Brain microvascular endothelial cell (primary cell): ENCODE measurements at regions not wholly inside any gene's neighbourhood (a gene's known extent, or its start where the extent isn't known, plus 50 kb on each side); places are given as distances from the start of the nearest gene placed in this dataset.
A peak's percentile ranks its signal among the peaks of the same experiment; 100 is the strongest.

Experiments
- DNase-seq: peaks from one replicate; pipeline ENCODE4 v3.0.0-alpha.2; 2020
- H3K27ac ChIP-seq: fragments of 250-450 bp; sonication (Bioruptor Pico); 2 replicates; pipeline ENCODE4 v1.5.1; 2020; ENCODE audit warnings: mild to moderate bottlenecking, moderate library complexity
- H3K27me3 ChIP-seq: fragments of 250-450 bp; sonication (Bioruptor Pico); replicated peaks from 2 replicates; pipeline ENCODE4 v1.5.1; 2020; ENCODE audit warnings: mild to moderate bottlenecking
- H3K36me3 ChIP-seq: fragments of 250-450 bp; sonication (Bioruptor Pico); replicated peaks from 2 replicates; pipeline ENCODE4 v1.5.1; 2020; ENCODE audit warnings: mild to moderate bottlenecking
- H3K4me3 ChIP-seq: 2 replicates; pipeline ENCODE4 v1.5.1; 2011; ENCODE audit warnings: low read depth, mild to moderate bottlenecking, control low read depth, low read length, moderate library complexity
- in situ Hi-C: cut with HindIII; loops from 2 replicates; pipeline ENCODE4 v1.10.0; 2017; ENCODE audit warnings: low sequenced_read_pairs, low pct_ligation_motif_present
- TF ChIP-seq, protein P1 (sequence below): IDR thresholded peaks from 2 replicates; pipeline ENCODE4 v1.5.1; 2011; ENCODE audit warnings: low read depth, mild to moderate bottlenecking, moderate library complexity, low read length, control low read depth, inconsistent platforms; ENCODE audit errors: missing control alignments

DNA sequence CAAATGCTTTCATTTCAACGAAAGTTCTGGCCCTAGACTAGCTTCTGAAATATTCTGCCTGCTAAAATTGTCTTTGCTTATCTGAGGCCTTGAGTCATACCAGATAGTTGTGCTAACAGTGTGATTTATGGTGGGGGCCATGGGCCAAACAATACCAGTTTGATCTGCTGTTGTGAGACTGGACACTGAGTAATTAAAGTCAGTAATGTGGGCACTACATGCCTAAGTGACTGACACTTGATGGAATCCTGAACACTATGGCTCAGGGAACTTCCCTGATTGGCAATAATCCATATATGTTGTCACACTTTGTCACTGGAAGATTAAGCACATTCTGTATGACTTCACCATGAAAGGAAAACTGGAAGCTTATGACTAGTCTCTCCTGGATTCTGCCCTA is 127.6 kb upstream of the CYLC2 start:
- DNase-seq = peak; percentile 87
- H3K27ac ChIP-seq = peak overlapping the region; percentile 14
- TF ChIP-seq, protein P1, sequence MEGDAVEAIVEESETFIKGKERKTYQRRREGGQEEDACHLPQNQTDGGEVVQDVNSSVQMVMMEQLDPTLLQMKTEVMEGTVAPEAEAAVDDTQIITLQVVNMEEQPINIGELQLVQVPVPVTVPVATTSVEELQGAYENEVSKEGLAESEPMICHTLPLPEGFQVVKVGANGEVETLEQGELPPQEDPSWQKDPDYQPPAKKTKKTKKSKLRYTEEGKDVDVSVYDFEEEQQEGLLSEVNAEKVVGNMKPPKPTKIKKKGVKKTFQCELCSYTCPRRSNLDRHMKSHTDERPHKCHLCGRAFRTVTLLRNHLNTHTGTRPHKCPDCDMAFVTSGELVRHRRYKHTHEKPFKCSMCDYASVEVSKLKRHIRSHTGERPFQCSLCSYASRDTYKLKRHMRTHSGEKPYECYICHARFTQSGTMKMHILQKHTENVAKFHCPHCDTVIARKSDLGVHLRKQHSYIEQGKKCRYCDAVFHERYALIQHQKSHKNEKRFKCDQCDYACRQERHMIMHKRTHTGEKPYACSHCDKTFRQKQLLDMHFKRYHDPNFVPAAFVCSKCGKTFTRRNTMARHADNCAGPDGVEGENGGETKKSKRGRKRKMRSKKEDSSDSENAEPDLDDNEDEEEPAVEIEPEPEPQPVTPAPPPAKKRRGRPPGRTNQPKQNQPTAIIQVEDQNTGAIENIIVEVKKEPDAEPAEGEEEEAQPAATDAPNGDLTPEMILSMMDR = no peak
- in situ Hi-C loops = no loop called here
- no peak overlapping the region for H3K4me3 ChIP-seq
- H3K36me3 ChIP-seq = no peaks in the 10 kb centered on the region
- no peaks in the 10 kb centered on the region for H3K27me3 ChIP-seq

DNA sequence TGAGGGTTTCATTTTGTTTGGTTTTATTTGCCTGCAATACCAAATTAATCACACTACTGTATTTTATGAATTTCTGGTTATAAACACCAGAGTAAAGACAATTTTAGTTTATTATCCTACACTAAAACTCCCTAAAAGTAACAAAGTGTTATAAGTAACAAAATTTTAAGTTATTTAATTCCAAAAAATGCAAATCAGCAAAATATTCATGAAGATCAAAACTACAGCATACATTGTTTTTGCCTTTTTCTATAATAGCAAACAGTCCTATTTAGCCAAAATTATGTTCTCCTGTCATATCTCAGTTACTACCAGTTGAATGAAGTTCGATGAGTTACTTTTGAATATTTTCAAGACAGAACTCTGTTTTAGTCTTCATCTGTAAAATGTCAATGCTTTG is 132.7 kb upstream of the CYLC2 start:
- H3K4me3 ChIP-seq = no peak overlapping the region
- H3K27me3 ChIP-seq = no peaks in the 10 kb centered on the region
- H3K36me3 ChIP-seq = no peaks in the 10 kb centered on the region
- no peak overlapping the region for H3K27ac ChIP-seq
- no peak for DNase-seq
- TF ChIP-seq, protein P1 = no peak
- in situ Hi-C loops = no loop called here

DNA sequence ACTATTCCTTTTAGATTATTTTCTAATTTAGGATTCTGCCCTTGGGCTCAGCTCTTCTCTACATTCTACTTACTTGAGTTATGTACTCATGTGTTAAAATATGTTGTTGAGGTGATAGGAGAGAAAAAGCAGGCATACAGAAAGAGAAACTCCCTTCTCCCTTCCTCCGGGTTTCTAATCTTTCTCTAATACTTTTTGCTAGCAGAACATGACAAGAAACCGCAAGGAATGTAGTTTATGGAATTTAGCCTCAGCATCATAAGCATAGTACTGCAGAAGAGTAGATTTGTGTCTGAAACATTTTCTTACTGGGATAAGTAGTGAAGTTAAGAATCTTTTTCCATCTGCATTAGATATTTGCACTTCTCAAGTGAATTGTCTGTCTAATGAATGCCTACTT is 139.5 kb upstream of the CYLC2 start:
- Histone ChIP-seq H3K36me3 (no peaks in the 10 kb centered on the region), H3K27me3 (no peaks in the 10 kb centered on the region), H3K4me3 (no peak overlapping the region), H3K27ac (no peak overlapping the region)
- in situ Hi-C loops = no loop called here
- TF ChIP-seq, protein P1 = no peak
- no peak for DNase-seq

DNA sequence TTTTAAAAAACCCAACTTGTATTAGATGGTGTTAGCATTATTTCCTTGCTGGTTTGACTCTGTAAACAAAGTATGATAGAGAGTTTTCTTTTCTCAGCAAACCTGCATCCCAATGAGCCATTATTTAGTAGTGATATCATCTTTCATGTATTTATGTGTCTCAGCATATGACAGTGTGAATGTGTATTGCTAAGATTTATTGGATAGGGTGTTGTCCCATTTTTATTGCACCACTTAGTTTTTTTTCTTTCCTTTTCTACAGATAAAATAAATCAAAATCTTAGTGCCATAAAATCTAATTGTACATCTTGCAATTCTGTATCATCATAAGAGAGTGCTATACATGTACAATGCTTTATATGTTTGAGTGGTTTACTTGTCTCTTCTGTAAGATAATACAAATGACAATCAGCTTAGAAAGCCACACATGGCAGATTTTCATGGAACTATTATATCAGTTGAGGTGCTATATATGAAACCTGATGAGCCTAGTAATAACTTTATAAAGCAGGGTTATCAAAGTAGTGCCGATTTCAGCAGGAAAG is 149.2 kb upstream of the CYLC2 start:
- in situ Hi-C loops = no loop called here
- TF ChIP-seq, protein P1 = no peak

DNA sequence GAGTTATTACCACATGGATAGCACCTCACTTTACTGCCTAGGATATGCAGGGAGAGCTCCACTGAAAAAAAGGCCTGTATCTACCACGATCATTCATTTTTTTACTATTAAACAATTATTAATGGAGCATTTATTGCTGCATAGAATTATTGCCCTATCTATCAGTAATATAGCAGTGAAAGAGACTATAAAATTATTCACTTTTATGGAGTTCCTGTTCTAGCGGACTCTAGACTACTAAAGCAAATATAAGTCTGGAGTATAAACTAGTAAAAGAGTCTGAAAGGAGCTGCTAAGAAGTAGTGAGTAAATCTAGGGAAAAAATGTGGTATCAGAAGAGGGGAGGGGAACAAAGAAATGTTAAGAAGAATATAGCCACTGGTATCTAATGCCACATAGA is 150.4 kb upstream of the CYLC2 start:
- Histone ChIP-seq H3K27me3 (no peaks in the 10 kb centered on the region), H3K36me3 (no peaks in the 10 kb centered on the region), H3K4me3 (no peak overlapping the region), H3K27ac (no peak overlapping the region)
- no peak for DNase-seq
- in situ Hi-C loops = no loop called here
- TF ChIP-seq, protein P1 = no peak

More for the DNA sequence above, 149.2 kb upstream of the CYLC2 start:
- H3K27ac ChIP-seq = no peak overlapping the region
- no peaks in the 10 kb centered on the region for H3K36me3 ChIP-seq
- no peak overlapping the region for H3K4me3 ChIP-seq
- no peak for DNase-seq
- H3K27me3 ChIP-seq = no peaks in the 10 kb centered on the region

DNA sequence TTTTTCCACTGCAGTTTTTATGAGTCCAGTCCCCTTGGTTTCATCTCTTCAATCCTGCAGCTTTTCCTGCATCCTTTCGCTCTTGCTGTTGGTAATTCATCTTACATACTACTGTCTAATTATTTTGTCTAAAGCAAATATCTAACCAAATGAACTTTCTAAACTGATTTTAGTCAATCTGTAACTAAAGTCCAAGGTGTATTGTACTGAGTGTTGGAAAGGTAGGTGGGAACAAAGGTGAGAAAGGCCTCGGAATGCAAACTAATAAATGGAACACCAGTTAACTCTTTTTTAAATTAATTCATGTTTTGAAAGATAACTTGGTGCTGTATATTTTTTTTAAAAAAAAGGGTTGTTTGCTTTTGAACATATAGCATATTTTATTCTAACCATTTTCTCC is 152.7 kb upstream of the CYLC2 start:
- H3K27ac ChIP-seq = no peak overlapping the region
- H3K36me3 ChIP-seq = no peaks in the 10 kb centered on the region
- no peak for DNase-seq
- TF ChIP-seq, protein P1 = no peak
- in situ Hi-C loops = no loop called here
- H3K4me3 ChIP-seq = no peak overlapping the region
- no peaks in the 10 kb centered on the region for H3K27me3 ChIP-seq
